Fibroblast of skin of scalp (primary cell): ENCODE measurements at regions not wholly inside any gene's neighbourhood (a gene's known extent, or its start where the extent isn't known, plus 50 kb on each side); places are given as distances from the start of the nearest gene placed in this dataset.

Experiments used
- DNase-seq: peaks from one replicate; pipeline ENCODE4 v3.0.0-alpha.2; 2013

DNA sequence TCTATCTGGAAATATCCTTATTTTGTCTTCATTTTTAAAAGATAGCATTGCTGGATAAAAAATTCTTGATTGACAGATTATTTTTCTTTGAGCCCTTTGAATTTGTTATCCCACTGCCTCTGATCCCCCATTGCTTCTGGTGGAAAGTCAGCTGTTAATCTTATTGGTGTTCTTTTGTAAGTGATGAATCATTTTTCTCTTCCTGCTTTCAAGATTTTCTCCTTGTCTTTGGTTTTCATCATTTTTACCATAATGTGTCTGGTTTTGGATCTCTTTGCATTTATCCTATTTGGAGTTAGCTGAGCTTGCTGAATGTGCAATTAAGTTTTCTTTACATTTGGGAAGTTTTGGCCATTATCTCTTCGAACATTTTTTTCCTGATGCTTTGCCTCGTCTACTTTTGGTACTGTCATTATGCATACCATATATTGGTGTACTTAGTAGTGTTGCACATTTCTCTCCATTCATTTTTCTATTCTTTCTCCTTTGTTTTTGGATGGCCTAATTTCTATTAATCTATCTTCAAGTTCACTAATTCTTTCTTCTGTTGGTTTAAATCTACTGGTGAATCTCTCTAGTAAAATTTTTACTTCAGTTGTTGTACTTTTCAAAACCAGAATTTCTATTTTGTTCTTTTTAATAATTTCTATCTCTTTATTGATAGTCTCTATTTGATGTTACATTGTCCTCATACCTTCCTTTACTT is 440.0 kb upstream of the PROK2 start:
- no peak for DNase-seq

- DNase-seq = no peak
Observed at GRCh38 chr3:72223628-72224027, 438.7 kb upstream of the PROK2 start.

DNA sequence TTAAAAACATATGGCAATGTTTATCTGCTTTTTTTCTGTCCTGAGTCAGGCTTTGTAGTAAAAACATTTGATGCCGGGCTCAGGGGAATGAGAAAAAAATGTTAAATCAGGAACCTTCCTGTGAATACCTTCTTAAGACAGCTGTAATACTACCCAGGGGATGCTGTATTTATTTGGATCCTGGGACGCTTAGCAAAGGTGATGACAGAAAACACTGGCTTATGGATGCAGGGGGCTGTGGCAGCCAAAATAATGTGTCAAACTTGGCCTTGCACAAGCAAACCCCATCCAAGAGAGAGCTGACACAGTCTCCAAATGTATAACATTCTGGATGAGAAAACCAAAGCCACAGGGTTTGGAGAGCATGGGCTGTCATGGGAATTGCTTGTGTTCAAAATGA is 438.2 kb upstream of the PROK2 start:
- peak; percentile 82 for DNase-seq

DNA sequence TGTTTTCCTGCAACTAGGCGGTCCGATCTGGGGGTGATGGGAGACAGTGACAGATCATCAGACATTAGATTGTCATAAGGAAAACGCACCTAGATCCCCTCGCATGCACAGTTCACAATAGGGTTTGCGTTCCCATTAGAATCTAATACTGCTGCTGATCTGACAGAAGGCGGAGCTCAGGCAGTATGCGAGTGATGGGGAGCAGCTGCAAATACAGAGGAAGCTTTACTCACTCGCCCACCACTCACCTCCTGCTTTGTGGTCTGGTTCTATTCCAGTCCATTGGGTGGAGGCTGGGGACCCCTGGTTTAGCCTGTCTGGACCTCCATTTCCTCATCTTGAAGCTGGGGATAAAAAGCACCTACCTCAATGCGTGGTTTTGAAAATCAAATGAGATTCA is 437.5 kb upstream of the PROK2 start:
- no peak for DNase-seq

- DNase-seq = peak; percentile 92
Observed at GRCh38 chr3:72220946-72221345, 436.0 kb upstream of the PROK2 start.

- no peak for DNase-seq
Observed at GRCh38 chr3:72219752-72220151, 434.8 kb upstream of the PROK2 start.

DNA sequence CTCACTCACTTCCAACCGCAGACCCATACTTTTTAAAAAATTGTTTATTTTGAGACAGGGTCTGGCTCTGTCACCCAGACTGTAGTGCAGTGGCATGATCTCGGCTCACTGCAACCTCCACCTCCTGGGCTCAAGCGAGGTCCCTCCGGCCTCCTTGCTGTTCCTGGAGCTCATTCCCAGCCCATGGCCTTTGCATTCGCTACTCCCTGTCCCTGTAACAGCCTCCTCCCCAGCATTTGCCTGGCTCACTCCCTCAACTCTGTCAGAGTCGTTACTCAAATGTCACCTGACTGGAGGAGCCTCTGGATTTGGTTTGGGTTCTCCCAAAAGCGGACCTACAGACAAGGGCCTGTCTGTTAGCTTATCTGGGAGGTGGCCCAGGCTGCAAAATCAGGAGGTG is 432.6 kb upstream of the PROK2 start:
- no peak for DNase-seq

DNA sequence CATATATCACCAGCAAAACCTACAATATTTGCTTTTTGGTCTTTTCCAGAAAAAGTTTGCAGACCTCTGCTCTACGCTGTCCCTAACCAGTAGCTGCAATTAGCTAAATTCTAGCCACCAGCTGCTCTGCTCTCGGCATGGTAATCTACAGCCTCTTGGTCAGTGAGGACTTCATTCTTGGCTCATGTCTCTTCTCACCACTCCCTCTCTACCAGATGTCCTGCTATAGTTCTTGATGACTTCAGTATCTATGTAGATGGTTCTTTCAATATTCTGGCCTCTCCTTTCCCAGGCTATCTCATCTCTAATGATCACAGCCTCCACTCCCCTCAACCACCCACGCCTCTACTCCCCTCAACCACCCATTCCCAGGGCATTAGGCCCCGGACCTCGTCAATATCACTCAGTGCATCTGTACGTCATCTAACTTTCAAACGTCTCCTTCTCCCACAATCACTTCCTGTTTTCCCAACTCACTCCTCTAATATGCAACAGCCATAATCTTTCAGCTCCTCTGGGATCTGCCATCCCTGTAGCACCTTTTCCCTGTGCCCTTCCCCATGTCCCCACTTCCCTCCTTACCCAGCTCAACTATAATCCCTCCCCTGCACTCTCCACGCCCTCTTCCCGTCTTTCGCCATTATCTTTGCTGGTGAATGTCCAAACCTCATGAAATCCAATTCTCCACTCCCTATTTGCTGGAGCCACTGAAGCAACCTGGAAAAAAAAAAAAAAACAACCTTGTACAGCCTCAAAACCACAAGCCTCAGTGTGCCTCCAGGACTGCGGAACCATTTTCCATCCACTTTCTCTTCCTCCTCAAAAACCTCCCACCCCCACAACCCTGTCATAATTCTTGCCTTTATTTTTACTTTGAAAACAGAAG is 429.4 kb upstream of the PROK2 start:
- no peak for DNase-seq

GRCh38 chr3:72213296-72214065 is 428.5 kb upstream of the PROK2 start:
- peak; percentile 21 for DNase-seq

DNA sequence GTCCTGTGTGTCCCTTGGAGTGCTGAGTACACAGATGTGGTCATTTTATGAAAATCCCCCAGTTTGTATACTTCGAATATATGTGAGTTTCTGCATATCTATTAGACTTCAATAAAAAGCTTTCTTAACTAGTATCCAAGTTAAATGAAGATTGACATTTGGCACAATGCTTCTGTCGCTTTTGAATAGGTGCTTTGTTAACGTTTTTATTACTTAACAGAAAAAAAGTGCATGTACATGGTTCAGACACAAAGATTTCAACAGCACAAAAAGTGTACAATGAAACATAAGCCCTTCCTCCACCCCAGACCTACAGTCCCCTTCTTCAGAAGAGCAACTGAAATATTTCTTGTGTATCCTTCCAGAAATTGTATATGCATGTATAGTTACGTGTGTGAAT is 427.4 kb upstream of the PROK2 start:
- DNase-seq = no peak

GRCh38 chr3:72210261-72210660 is 425.3 kb upstream of the PROK2 start:
- DNase-seq = no peak

GRCh38 chr3:72205297-72205826 is 420.4 kb upstream of the PROK2 start:
- DNase-seq = no peak

- no peak for DNase-seq
Observed at GRCh38 chr3:72204452-72204851, 419.5 kb upstream of the PROK2 start.

GRCh38 chr3:72203613-72204349 is 418.8 kb upstream of the PROK2 start:
- DNase-seq = no peak

- no peak for DNase-seq
Observed at GRCh38 chr3:72203105-72203504, 418.2 kb upstream of the PROK2 start.

DNA sequence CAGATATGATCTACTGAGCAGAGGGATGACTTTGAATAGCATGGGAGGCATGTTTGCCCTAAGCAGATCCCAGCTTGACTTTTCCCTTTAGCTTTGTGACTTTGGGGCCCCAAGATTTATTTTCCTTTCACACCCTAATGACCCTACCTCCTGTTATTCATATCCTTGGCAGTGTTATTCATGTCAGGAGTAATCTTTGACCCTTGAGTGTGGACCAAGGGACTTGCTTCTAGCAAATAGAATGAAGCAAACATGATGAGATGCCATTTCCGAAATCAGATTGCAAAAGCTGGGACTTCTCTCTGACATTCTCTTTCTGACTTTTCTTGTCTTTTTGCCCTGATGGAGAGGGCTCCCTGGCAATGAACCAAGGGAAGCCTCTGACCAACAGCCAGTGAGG is 415.4 kb upstream of the PROK2 start:
- DNase-seq = no peak

DNA sequence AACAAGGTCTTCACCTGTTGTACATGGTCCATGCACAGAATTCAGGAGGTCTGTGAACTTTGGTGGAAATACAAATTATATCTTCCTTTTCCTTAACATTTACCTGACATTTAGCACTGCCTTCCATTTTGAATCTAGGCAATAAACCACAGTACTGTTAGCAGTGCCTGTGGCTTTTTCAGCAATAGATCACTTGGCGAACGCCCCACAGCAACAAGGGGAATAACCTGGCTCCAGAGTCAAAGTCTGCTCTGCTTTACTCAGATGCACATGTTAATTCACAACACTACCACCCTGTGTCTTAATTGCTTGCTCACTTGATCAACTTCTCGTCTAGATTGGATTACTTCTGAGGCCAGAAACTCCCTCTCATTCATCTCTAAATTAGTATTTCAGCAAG is 414.6 kb upstream of the PROK2 start:
- no peak for DNase-seq

GRCh38 chr3:72196377-72196929 is 411.5 kb upstream of the PROK2 start:
- DNase-seq = no peak

- no peak for DNase-seq
Observed at GRCh38 chr3:72195895-72196294, 410.9 kb upstream of the PROK2 start.

DNA sequence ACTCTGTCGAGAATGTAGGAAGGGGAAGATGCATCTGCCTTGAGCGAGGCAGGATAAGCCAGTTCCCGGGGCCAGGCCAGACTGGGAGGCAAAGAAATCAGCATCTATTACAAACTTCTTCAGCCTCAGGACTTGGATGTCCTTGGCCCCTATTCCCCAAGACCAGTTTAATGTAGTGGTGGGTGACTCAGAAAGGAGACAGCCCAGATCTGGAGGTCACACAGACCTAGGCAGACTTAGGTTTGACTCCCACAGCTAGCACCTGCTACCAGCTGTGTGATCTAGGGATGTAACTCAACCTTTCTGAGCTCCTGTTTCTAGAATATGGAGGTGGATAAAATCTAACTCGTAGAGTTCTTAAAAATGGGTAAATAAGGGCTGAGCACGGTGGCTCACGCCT is 409.5 kb upstream of the PROK2 start:
- no peak for DNase-seq

DNA sequence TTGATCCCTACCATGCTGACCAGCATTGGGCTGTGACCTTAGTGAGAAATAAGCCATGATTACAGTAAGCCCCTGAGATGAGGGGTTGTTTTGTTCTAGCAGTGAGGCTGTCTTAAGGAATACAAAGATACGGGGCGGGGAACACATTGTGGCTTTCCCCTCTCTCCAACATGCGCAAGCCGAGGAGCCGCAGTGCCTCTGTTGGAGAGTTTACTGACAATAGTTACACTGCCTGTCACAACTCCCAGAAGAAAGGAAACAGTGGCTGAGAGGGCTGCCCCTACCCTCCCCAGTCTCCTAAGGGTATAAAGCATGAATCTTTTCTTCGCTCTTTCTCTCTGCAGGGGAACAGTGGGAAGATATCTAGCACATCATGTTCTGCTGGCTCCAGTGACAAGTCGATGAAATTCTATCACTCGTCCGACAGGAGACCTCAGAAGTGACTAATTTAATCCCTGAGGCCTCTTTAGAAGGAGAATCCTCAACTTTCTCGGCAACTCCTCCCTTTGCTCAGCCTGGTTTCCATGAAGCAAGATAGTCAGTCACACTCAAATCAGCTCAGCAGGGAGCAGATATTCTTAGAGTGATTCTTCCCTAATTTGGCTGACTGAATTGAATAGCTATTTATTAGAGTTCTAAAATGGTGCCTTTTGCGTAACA is 409.0 kb upstream of the PROK2 start:
- peak; percentile 85 for DNase-seq
